HG02973 (cell line): ENCODE measurements at regions not wholly inside any gene's neighbourhood (a gene's known extent, or its start where the extent isn't known, plus 50 kb on each side); places are given as distances from the start of the nearest gene placed in this dataset.
"Not testable (repeated sequence)": the region's sequence is repeated elsewhere in the genome, so short reads cannot be mapped to it uniquely, and the experiment has no call there.

Experiments used
- ATAC-seq: cut with Tn5 transposase; IDR thresholded peaks from one replicate; pipeline ENCODE4 v1.9.1; 2021; ENCODE audit warnings: moderate library complexity; ENCODE audit not compliant: unreplicated experiment

GRCh38 chr2:81389203-81389602 lies 1084.7 kb upstream of the LRRTM1 start:
- ATAC-seq, result no peak

- no peak for ATAC-seq
Observed at GRCh38 chr2:81363800-81364199, 1059.2 kb upstream of the LRRTM1 start.

- ATAC-seq, result not testable (repeated sequence)
Observed at GRCh38 chr2:81362468-81362867, 1057.9 kb upstream of the LRRTM1 start.

GRCh38 chr2:81355436-81355835 lies 1050.9 kb upstream of the LRRTM1 start:
- no peak for ATAC-seq

- no peak for ATAC-seq
Observed at GRCh38 chr2:81334046-81334445, 1029.5 kb upstream of the LRRTM1 start.

- no peak for ATAC-seq
Observed at GRCh38 chr2:81328968-81329367, 1024.4 kb upstream of the LRRTM1 start.

GRCh38 chr2:81327911-81328310 lies 1023.4 kb upstream of the LRRTM1 start:
- no peak for ATAC-seq

GRCh38 chr2:81324046-81324445 lies 1019.5 kb upstream of the LRRTM1 start:
- no peak for ATAC-seq

- no peak for ATAC-seq
Observed at GRCh38 chr2:81304154-81304830, 999.7 kb upstream of the LRRTM1 start.

GRCh38 chr2:81303321-81303720 lies 998.8 kb upstream of the LRRTM1 start:
- no peak for ATAC-seq

- ATAC-seq, result no peak
Observed at GRCh38 chr2:81299841-81300240, 995.3 kb upstream of the LRRTM1 start.

- no peak for ATAC-seq
Observed at GRCh38 chr2:81290846-81291245, 986.3 kb upstream of the LRRTM1 start.

GRCh38 chr2:81283081-81283480 lies 978.5 kb upstream of the LRRTM1 start:
- no peak for ATAC-seq

- ATAC-seq, result no peak
Observed at GRCh38 chr2:81282151-81282769, 977.7 kb upstream of the LRRTM1 start.

- ATAC-seq, result no peak
Observed at GRCh38 chr2:81276595-81276994, 972.0 kb upstream of the LRRTM1 start.

- no peak for ATAC-seq
Observed at GRCh38 chr2:81266106-81266505, 961.6 kb upstream of the LRRTM1 start.

- no peak for ATAC-seq
Observed at GRCh38 chr2:81263989-81264388, 959.4 kb upstream of the LRRTM1 start.

- no peak for ATAC-seq
Observed at GRCh38 chr2:81260320-81260719, 955.8 kb upstream of the LRRTM1 start.

- no peak for ATAC-seq
Observed at GRCh38 chr2:81250270-81250669, 945.7 kb upstream of the LRRTM1 start.

- no peak for ATAC-seq
Observed at GRCh38 chr2:81249152-81249551, 944.6 kb upstream of the LRRTM1 start.

GRCh38 chr2:81247648-81248047 lies 943.1 kb upstream of the LRRTM1 start:
- ATAC-seq, result no peak

- no peak for ATAC-seq
Observed at GRCh38 chr2:81242501-81242900, 937.9 kb upstream of the LRRTM1 start.

GRCh38 chr2:81238462-81238861 lies 933.9 kb upstream of the LRRTM1 start:
- no peak for ATAC-seq
